HEK293T (cell line): ENCODE measurements at regions not wholly inside any gene's neighbourhood (a gene's known extent, or its start where the extent isn't known, plus 50 kb on each side); places are given as distances from the start of the nearest gene placed in this dataset.

Experiments used
- CTCF ChIA-PET: fragments of 350-600 bp; formaldehyde crosslinking; extraction: SDS; loops from one replicate; lab custom pipeline; 2021; ENCODE audit warnings: antibody characterized with exemption, inconsistent platforms; lab: Yijun Ruan, JAX
- POLR2A ChIA-PET: fragments of 350-600 bp; formaldehyde crosslinking; extraction: SDS; loops from one replicate; lab custom pipeline; 2020; ENCODE audit warnings: antibody characterized with exemption, inconsistent platforms; lab: Yijun Ruan, JAX
- DNase-seq: peaks from one replicate; pipeline ENCODE4 v3.0.0; 2012; ENCODE audit warnings: mixed read lengths; ENCODE audit errors: extremely low spot score
- ARNT ChIP-seq: fragments of 450-650 bp; IDR thresholded peaks from 2 replicates; pipeline ENCODE4 v1.6.1; 2017; ENCODE audit warnings: mild to moderate bottlenecking
- BHLHE40 ChIP-seq: fragments of 450-650 bp; IDR thresholded peaks from 2 replicates; pipeline ENCODE4 v1.6.1; 2016; ENCODE audit warnings: mild to moderate bottlenecking, moderate library complexity, borderline replicate concordance
- CTBP1 ChIP-seq: fragments of 450-650 bp; IDR thresholded peaks from 2 replicates; pipeline ENCODE4 v1.6.1; 2016; ENCODE audit warnings: borderline replicate concordance
- ELF4 ChIP-seq: fragments of 450-650 bp; IDR thresholded peaks from 2 replicates; pipeline ENCODE4 v1.6.1; 2017; ENCODE audit warnings: antibody characterized with exemption
- FOXA1 ChIP-seq: fragments of 450-650 bp; IDR thresholded peaks from 2 replicates; pipeline ENCODE4 v1.6.1; 2016; ENCODE audit warnings: mild to moderate bottlenecking
- FOXK2 ChIP-seq: fragments of 450-650 bp; IDR thresholded peaks from 2 replicates; pipeline ENCODE4 v1.6.1; 2016; ENCODE audit warnings: mild to moderate bottlenecking
- FOXM1 ChIP-seq: fragments of 450-650 bp; IDR thresholded peaks from 2 replicates; pipeline ENCODE4 v1.6.1; 2017; ENCODE audit warnings: mild to moderate bottlenecking, borderline replicate concordance
- HDGF ChIP-seq: fragments of 450-650 bp; IDR thresholded peaks from 2 replicates; pipeline ENCODE4 v1.6.1; 2017; ENCODE audit warnings: antibody characterized with exemption, borderline replicate concordance
- L3MBTL2 ChIP-seq: fragments of 450-650 bp; conservative IDR thresholded peaks from 2 replicates; pipeline ENCODE4 v1.6.1; 2016; ENCODE audit warnings: mild to moderate bottlenecking
- LEF1 ChIP-seq: fragments of 450-650 bp; IDR thresholded peaks from 2 replicates; pipeline ENCODE4 v1.6.1; 2017; ENCODE audit warnings: mild to moderate bottlenecking, borderline replicate concordance
- NFRKB ChIP-seq: fragments of 450-650 bp; IDR thresholded peaks from 2 replicates; pipeline ENCODE4 v1.6.1; 2016; ENCODE audit warnings: mild to moderate bottlenecking, moderate library complexity
- PKNOX1 ChIP-seq: fragments of 450-650 bp; IDR thresholded peaks from 2 replicates; pipeline ENCODE4 v1.6.1; 2016
- SP1 ChIP-seq: fragments of 450-650 bp; IDR thresholded peaks from 2 replicates; pipeline ENCODE4 v1.6.1; 2017
- SUZ12 ChIP-seq: fragments of 450-650 bp; IDR thresholded peaks from 2 replicates; pipeline ENCODE4 v1.6.1; 2016; ENCODE audit warnings: mild to moderate bottlenecking
- TARDBP ChIP-seq: fragments of 450-650 bp; IDR thresholded peaks from 2 replicates; pipeline ENCODE4 v1.6.1; 2016
- ZNF384 ChIP-seq: fragments of 450-650 bp; IDR thresholded peaks from 2 replicates; pipeline ENCODE4 v1.6.1; 2016

DNA sequence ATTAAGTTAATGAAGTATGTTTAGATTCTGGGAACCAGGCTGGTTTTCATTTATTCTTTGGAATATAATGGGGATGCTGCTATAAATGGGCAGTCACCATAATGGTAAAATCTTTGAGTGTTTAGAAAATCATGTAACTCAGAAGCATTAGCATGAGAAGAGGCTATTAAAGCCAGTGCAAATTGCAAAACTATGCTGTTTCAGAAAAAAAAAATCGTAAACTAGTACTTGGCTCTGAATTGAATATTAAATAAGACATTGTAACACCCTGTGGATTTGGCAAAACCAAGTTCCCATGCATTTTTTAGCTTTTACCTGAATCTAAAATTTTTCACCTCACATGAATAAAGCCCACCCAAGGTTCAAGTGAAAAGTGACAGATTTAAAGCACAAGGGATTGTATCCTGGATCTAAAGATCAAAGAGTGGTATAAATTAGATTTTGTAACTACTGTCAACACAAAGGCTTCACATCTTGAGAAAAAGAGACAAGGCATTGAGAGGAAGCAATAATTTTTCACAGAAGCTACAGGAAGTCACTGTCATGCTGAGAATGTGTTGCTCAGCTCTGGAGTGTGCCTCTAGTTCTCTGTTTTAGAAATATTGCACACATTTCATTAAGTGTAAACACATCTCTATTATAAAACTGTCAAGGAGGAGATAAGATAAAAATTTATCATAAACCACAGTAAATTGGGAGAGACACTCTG is 142.2 kb downstream of the ABCA8 start:
- ChIA-PET POLR2A (interaction anchor here (0.7 kb wide), 1 partner anchor 75 kb away, joined by 3 read pairs; no protein-coding TSS in a partner anchor), CTCF (interaction anchor here (0.7 kb wide), 1 partner anchor 13 kb away, joined by 3 read pairs; no protein-coding TSS in a partner anchor)
- no peak for DNase-seq
- no peak for TF ChIP-seq SUZ12
- TF ChIP-seq PKNOX1 = 0 out of 2 replicates have a peak, but pooled peaks have one; percentile 3

GRCh38 chr17:68809148-68809547 is 146.0 kb downstream of the ABCA8 start:
- DNase-seq = no peak
- ChIA-PET POLR2A (no interaction called here), CTCF (interaction anchor here (1.1 kb wide), 1 partner anchor 160 kb away, joined by 3 read pairs; no protein-coding TSS in a partner anchor)
- TF ChIP-seq ARNT = no peak
- no peak for TF ChIP-seq SP1
- TF ChIP-seq BHLHE40 = no peak
- no peak for TF ChIP-seq FOXK2
- no peak for TF ChIP-seq HDGF
- TF ChIP-seq NFRKB = no peak
- TF ChIP-seq ELF4 = no peak
- no peak for TF ChIP-seq TARDBP
- no peak for TF ChIP-seq CTBP1
- TF ChIP-seq PKNOX1 = no peak
- TF ChIP-seq ZNF384 = no peak
- no peak for TF ChIP-seq FOXA1
- TF ChIP-seq LEF1 = no peak
- TF ChIP-seq FOXM1 = no peak
- TF ChIP-seq SUZ12 = no peak

GRCh38 chr17:68807998-68808772 is 147.0 kb downstream of the ABCA8 start:
- CTCF ChIA-PET = interaction anchor here (1.0 kb wide), 1 partner anchor 33 kb away, joined by 5 read pairs; no protein-coding TSS in a partner anchor

GRCh38 chr17:68805609-68806008 is 149.6 kb downstream of the ABCA8 start:
- DNase-seq = no peak
- POLR2A ChIA-PET = no interaction called here
- TF ChIP-seq HDGF (no peak), PKNOX1 (no peak), FOXK2 (no peak), FOXA1 (no peak), CTBP1 (no peak), FOXM1 (no peak), ELF4 (no peak)
- CTCF ChIA-PET = no interaction called here

More at GRCh38 chr17:68807998-68808772, 147.0 kb downstream of the ABCA8 start:
- POLR2A ChIA-PET = no interaction called here
- TF ChIP-seq ARNT (no peak), L3MBTL2 (no peak)
- no peak for DNase-seq

- TF ChIP-seq BHLHE40 = no peak
- TF ChIP-seq SUZ12 = no peak
- no peak for TF ChIP-seq CTBP1
- TF ChIP-seq SP1 = no peak
- no peak for TF ChIP-seq PKNOX1
- no peak for TF ChIP-seq TARDBP
- no peak for TF ChIP-seq ARNT
- no peak for DNase-seq
- ChIA-PET POLR2A (no interaction called here), CTCF (no interaction called here)
Measured at GRCh38 chr17:68804777-68805520, 150.2 kb downstream of the ABCA8 start.
